OCI-LY7 (cell line): ENCODE measurements at regions not wholly inside any gene's neighbourhood (a gene's known extent, or its start where the extent isn't known, plus 50 kb on each side); places are given as distances from the start of the nearest gene placed in this dataset.
"Not testable (repeated sequence)": the region's sequence is repeated elsewhere in the genome, so short reads cannot be mapped to it uniquely, and the experiment has no call there.

Experiments
- BruUV-seq: library from RNA; stranded (reverse); fragments of 400-500 nt; replicated peaks from 2 replicates; lab custom pipeline; 2021; lab: Mats Ljungman, UMichigan
- CTCF ChIA-PET: fragments of 300-600 bp; sonication (Branson Sonifier 250); formaldehyde crosslinking; loops from one replicate; lab custom pipeline; 2022; ENCODE audit warnings: antibody characterized with exemption; ENCODE audit not compliant: unreplicated experiment; lab: Charles Lee
- POLR2A ChIA-PET: fragments of 300-600 bp; sonication (Branson Sonifier 250); formaldehyde crosslinking; loops from one replicate; lab custom pipeline; 2022; ENCODE audit warnings: antibody characterized with exemption; lab: Charles Lee
- DNase-seq: peaks from one replicate; pipeline ENCODE4 v3.0.0-alpha.2; 2015; ENCODE audit warnings: low spot score
- H2AFZ ChIP-seq: fragments of 200-600 bp; sonication (generic), shearing (Covaris generic); 2 replicates; pipeline ENCODE4 v1.6.1; 2014; ENCODE audit warnings: mild to moderate bottlenecking, antibody characterized with exemption, low read length, moderate library complexity
- H3K27ac ChIP-seq: fragments of 200-600 bp; sonication (generic); 2 replicates; pipeline ENCODE4 v1.5.1; 2014; ENCODE audit warnings: mixed run types, low read depth, mild to moderate bottlenecking, moderate library complexity, low read length, inconsistent platforms; ENCODE audit not compliant: poor library complexity, severe bottlenecking
- H3K36me3 ChIP-seq: fragments of 200-600 bp; sonication (generic); 2 replicates; pipeline ENCODE4 v1.6.1; 2014; ENCODE audit warnings: mild to moderate bottlenecking, antibody characterized with exemption, low read length, moderate library complexity, mixed read lengths; ENCODE audit not compliant: insufficient read depth
- H3K4me1 ChIP-seq: fragments of 200-600 bp; sonication (generic); 2 replicates; pipeline ENCODE4 v1.5.1; 2014; ENCODE audit warnings: mild to moderate bottlenecking, low read length; ENCODE audit not compliant: insufficient read depth, poor library complexity, severe bottlenecking
- H3K4me2 ChIP-seq: fragments of 200-600 bp; sonication (generic); 2 replicates; pipeline ENCODE4 v1.6.1; 2014; ENCODE audit warnings: mild to moderate bottlenecking, low read length
- H3K4me3 ChIP-seq: fragments of 200-600 bp; sonication (generic); 2 replicates; pipeline ENCODE4 v1.5.1; 2014; ENCODE audit warnings: mild to moderate bottlenecking, low read depth, low read length; ENCODE audit not compliant: poor library complexity, severe bottlenecking
- H3K79me2 ChIP-seq: fragments of 200-600 bp; sonication (generic); 2 replicates; pipeline ENCODE4 v1.6.1; 2016; ENCODE audit warnings: low read depth, mild to moderate bottlenecking, low read length, moderate library complexity, mixed read lengths; ENCODE audit not compliant: insufficient read depth
- H3K9me2 ChIP-seq: fragments of 200-600 bp; sonication (generic); 2 replicates; pipeline ENCODE4 v1.6.1; 2016; ENCODE audit warnings: mild to moderate bottlenecking, low read length, mixed read lengths; ENCODE audit not compliant: insufficient read depth
- H3K9me3 ChIP-seq: fragments of 200-600 bp; sonication (generic); 2 replicates; pipeline ENCODE4 v1.6.1; 2014; ENCODE audit warnings: mild to moderate bottlenecking, mixed run types, low read length, mixed read lengths
- H4K20me1 ChIP-seq: fragments of 200-600 bp; sonication (generic); 2 replicates; pipeline ENCODE4 v1.6.1; 2014; ENCODE audit warnings: mild to moderate bottlenecking, antibody characterized with exemption, low read length, moderate library complexity, mixed read lengths; ENCODE audit not compliant: insufficient read depth
- EZH2phosphoT487 ChIP-seq: fragments of 200-600 bp; sonication (generic); IDR thresholded peaks from 2 replicates; pipeline ENCODE4 v1.6.1; 2018; ENCODE audit warnings: low read depth, borderline replicate concordance, mild to moderate bottlenecking, mixed run types, antibody characterized with exemption, low read length, moderate library complexity, mixed read lengths
- intact Hi-C: fragments of 100-400 bp; cut with micrococcal nuclease; formaldehyde crosslinking; loops from one replicate; pipeline ENCODE4 v1.10.0; 2022; ENCODE audit not compliant: unreplicated experiment
- TF ChIP-seq, protein P1 (sequence below): fragments of 200-600 bp; sonication (generic); conservative IDR thresholded peaks from 2 replicates; pipeline ENCODE4 v1.5.1; 2014; ENCODE audit warnings: mild to moderate bottlenecking, antibody characterized with exemption, low read length, moderate library complexity, mixed read lengths

DNA sequence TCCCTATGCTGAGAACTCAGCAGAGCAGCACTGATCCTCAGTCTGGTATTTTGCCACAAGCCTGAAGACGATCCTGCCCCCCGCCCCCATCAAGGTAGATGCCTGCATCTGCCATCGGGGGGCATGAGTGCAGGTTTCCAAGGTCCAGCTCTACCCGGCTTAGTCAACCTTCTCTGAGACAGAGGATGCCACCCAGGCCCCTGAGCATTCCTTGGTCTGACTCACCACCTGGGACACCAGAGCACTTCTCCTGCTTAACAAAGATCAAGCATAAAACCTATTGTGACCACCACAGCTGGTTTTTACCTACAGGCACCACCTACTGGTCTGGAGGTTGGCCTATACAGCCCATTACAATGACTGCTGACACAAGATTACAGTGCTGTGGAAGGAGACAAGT, 1168.1 kb downstream of the PCDH19 start:
- no peak overlapping the region for H3K27ac ChIP-seq
- no TSS peak for BruUV-seq
- intact Hi-C loops = no loop called here
- TF ChIP-seq, protein P1, sequence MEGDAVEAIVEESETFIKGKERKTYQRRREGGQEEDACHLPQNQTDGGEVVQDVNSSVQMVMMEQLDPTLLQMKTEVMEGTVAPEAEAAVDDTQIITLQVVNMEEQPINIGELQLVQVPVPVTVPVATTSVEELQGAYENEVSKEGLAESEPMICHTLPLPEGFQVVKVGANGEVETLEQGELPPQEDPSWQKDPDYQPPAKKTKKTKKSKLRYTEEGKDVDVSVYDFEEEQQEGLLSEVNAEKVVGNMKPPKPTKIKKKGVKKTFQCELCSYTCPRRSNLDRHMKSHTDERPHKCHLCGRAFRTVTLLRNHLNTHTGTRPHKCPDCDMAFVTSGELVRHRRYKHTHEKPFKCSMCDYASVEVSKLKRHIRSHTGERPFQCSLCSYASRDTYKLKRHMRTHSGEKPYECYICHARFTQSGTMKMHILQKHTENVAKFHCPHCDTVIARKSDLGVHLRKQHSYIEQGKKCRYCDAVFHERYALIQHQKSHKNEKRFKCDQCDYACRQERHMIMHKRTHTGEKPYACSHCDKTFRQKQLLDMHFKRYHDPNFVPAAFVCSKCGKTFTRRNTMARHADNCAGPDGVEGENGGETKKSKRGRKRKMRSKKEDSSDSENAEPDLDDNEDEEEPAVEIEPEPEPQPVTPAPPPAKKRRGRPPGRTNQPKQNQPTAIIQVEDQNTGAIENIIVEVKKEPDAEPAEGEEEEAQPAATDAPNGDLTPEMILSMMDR = no peak
- TF ChIP-seq EZH2phosphoT487 = no peak
- no peaks in the 10 kb centered on the region for H3K79me2 ChIP-seq
- ChIA-PET POLR2A (no interaction called here), CTCF (no interaction called here)
- H3K4me3 ChIP-seq = no peak overlapping the region
- no peak overlapping the region for H2AFZ ChIP-seq
- no peaks in the 10 kb centered on the region for H3K4me1 ChIP-seq
- H3K36me3 ChIP-seq = no peaks in the 10 kb centered on the region
- no peak overlapping the region for H3K4me2 ChIP-seq
- H4K20me1 ChIP-seq = no peaks in the 10 kb centered on the region
- DNase-seq = no peak
- H3K9me3 ChIP-seq = no peaks in the 10 kb centered on the region
- no peaks in the 10 kb centered on the region for H3K9me2 ChIP-seq

DNA sequence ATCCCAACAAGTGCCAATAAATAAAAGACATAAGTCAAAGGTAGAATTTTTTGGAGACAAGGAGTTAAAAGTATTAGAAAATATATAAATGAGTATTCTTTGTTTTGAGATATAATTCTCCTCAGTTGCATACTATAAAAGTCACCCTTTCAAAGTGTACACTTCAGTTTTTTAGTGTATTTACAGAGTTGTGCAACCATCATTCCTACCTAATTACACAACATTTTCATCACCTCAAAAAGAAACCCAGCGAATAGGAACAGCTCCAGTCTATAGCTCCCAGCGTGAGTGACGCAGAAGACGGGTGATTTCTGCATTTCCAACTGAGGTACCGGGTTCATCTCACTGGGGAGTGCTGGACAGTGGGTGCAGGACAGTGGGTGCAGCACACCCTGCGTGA, 1175.7 kb downstream of the PCDH19 start:
- H3K4me1 ChIP-seq, H3K4me2 ChIP-seq, DNase-seq, H3K9me2 ChIP-seq, H3K27ac ChIP-seq, intact Hi-C loops, POLR2A ChIA-PET, H3K36me3 ChIP-seq, H2AFZ ChIP-seq, H3K79me2 ChIP-seq, H3K4me3 ChIP-seq, H4K20me1 ChIP-seq, H3K9me3 ChIP-seq, BruUV-seq, CTCF ChIA-PET: not testable (repeated sequence)

DNA sequence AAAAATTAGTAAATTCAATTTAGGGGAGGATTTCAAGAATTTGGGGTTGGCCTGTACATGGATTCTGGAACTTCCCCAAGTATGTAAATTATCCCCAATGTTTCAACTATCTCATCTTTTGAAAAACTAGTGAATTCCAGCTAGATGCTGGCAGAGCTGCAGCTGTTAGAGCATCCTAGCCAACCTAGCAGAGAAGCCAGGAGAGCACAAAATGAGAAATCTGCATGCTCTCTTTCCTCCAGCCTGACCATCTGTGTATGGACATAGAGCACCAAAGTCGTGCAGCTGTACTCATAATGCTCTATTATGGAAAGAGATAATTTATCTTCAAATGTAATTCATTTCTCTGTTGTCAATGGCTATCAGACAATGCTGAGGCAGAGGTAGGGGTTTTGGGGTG, 1217.7 kb downstream of the PCDH19 start:
- no peaks in the 10 kb centered on the region for H3K9me3 ChIP-seq
- CTCF ChIA-PET = no interaction called here

More for the DNA sequence above, 1217.7 kb downstream of the PCDH19 start:
- no peak overlapping the region for H3K4me3 ChIP-seq
- H3K4me1 ChIP-seq = no peaks in the 10 kb centered on the region
- H4K20me1 ChIP-seq = no peaks in the 10 kb centered on the region
- POLR2A ChIA-PET = interaction anchor here (0.6 to 1.3 kb wide), 2 partner anchors 13 to 37 kb away, joined by 3 read pairs; no protein-coding TSS in a partner anchor
- H3K4me2 ChIP-seq = no peak overlapping the region
- no peak for DNase-seq
- no peak for TF ChIP-seq EZH2phosphoT487
- TF ChIP-seq, protein P1 = no peak
- no peaks in the 10 kb centered on the region for H3K36me3 ChIP-seq
- no peaks in the 10 kb centered on the region for H3K79me2 ChIP-seq
- BruUV-seq = no TSS peak
- no peak overlapping the region for H3K27ac ChIP-seq
- no peaks in the 10 kb centered on the region for H3K9me2 ChIP-seq
- H2AFZ ChIP-seq = no peak overlapping the region
- intact Hi-C loops = no loop called here
